K562 (cell line): ENCODE measurements at regions not wholly inside any gene's neighbourhood (a gene's known extent, or its start where the extent isn't known, plus 50 kb on each side); places are given as distances from the start of the nearest gene placed in this dataset.

Experiments
- BDP1 ChIP-seq: IDR thresholded peaks from 3 replicates; pipeline ENCODE4 v1.6.1; 2011; ENCODE audit not compliant: insufficient read length, insufficient read depth
- ELK3 ChIP-seq: fragments of 450-650 bp; formaldehyde crosslinking; IDR thresholded peaks from 2 replicates; pipeline ENCODE4 v1.4.0; 2020; ENCODE audit warnings: mild to moderate bottlenecking
- FIP1L1 ChIP-seq: fragments of 200-400 bp; formaldehyde crosslinking; IDR thresholded peaks from 2 replicates; pipeline ENCODE4 v1.6.1; 2018; ENCODE audit warnings: mild to moderate bottlenecking, low read depth, low read length; ENCODE audit not compliant: poor library complexity, severe bottlenecking
- REST ChIP-seq, 2 experiments: fragments of 450-650 bp; formaldehyde crosslinking in 1 of 2; IDR thresholded peaks; 2 replicates each; pipeline versions ENCODE4 v1.4.0 to v1.6.1; 2014 to 2020; ENCODE audit warnings: mild to moderate bottlenecking in 2 of 2, borderline replicate concordance in 1 of 2, low read depth in 1 of 2
- SFPQ ChIP-seq: fragments of 200-400 bp; formaldehyde crosslinking; IDR thresholded peaks from 2 replicates; pipeline ENCODE4 v1.6.1; 2017; ENCODE audit warnings: mild to moderate bottlenecking, low read depth, low read length, moderate library complexity
- THRB ChIP-seq: fragments of 450-650 bp; formaldehyde crosslinking; conservative IDR thresholded peaks from 2 replicates; pipeline ENCODE4 v1.4.0; 2022; ENCODE audit warnings: mild to moderate bottlenecking, missing genetic modification characterization
- TSHZ1 ChIP-seq: fragments of 250-450 bp; sonication (Bioruptor Pico); IDR thresholded peaks from 2 replicates; pipeline ENCODE4 v1.4.0; 2020; ENCODE audit warnings: mild to moderate bottlenecking, moderate library complexity
- ZNF583 ChIP-seq: fragments of 250-450 bp; sonication (Bioruptor Pico); IDR thresholded peaks from 2 replicates; pipeline ENCODE4 v1.4.0; 2020

- TF ChIP-seq TSHZ1 (CRISPR knock-in tag) (no peak), ZNF583 (CRISPR knock-in tag) (no peak), ELK3 (CRISPR knock-in tag) (no peak), THRB (CRISPR knock-in tag) (no peak), FIP1L1 (no peak), REST (IDR thresholded peaks at IDR 0.05; ENCODE audit: borderline replicate concordance) (no peak), REST (CRISPR knock-in tag; IDR thresholded peaks at IDR 0.05; ENCODE audit: low read depth) (no peak), SFPQ (no peak), BDP1 (no peak)
Measured at GRCh38 chr1:105516068-105516467, 1540.4 kb upstream of the PRMT6 start (continued).
